ENCODE measurements at regions not wholly inside any gene's neighbourhood (a gene's known extent, or its start where the extent isn't known, plus 50 kb on each side); places are given as distances from the start of the nearest gene placed in this dataset.

- no peak overlapping the region for H2AFZ ChIP-seq
- no peak overlapping the region for H3K27ac ChIP-seq (ENCODE audit: low read depth)
- no peaks in the 10 kb centered on the region for H3K9me2 ChIP-seq (ENCODE audit: insufficient read depth)
- H3K4me1 ChIP-seq (ENCODE audit: insufficient read depth), result peaks cover 28% of the 10 kb centered on the region
- Mint-ChIP-seq H3K4me3 (no peak overlapping the region), H3K27me3 (ENCODE audit: insufficient read depth, low read depth, poor library complexity) (peaks cover 8% of the 10 kb centered on the region), H3K4me1 (peaks cover 31% of the 10 kb centered on the region), H3K9me3 (peaks cover 15% of the 10 kb centered on the region; the same call in 2 of the 3 replicates), H3K27ac (no peak overlapping the region), H3K36me3 (ENCODE audit: low read depth) (peaks cover 19% of the 10 kb centered on the region; the same call in 2 of the 3 replicates)
- no peaks in the 10 kb centered on the region for H4K20me1 ChIP-seq (replicated peaks; ENCODE audit: insufficient read depth)
- TF ChIP-seq EZH2 (IDR thresholded peaks at IDR 0.05; ENCODE audit: low read depth, unreplicated experiment) (no peak), CREB1 (CRISPR knock-in tag; IDR thresholded peaks at IDR 0.05; ENCODE audit: low read depth) (no peak), ZNF462 (CRISPR knock-in tag; IDR thresholded peaks at IDR 0.05) (no peak), ZNF331 (CRISPR knock-in tag; IDR thresholded peaks at IDR 0.05; ENCODE audit: low read depth) (no peak), EZH2phosphoT487 (IDR thresholded peaks at IDR 0.05; ENCODE audit: unreplicated experiment) (no peak), STAT1 (IDR thresholded peaks at IDR 0.05; ENCODE audit: unreplicated experiment) (no peak), CTCF (conservative IDR thresholded peaks at IDR 0.05; ENCODE audit: low read depth in 2 of 2) (no peak), REST (IDR thresholded peaks at IDR 0.05; ENCODE audit: unreplicated experiment) (no peak), NANOG (IDR thresholded peaks at IDR 0.05; ENCODE audit: borderline replicate concordance) (no peak), POLR2AphosphoS5 (IDR thresholded peaks at IDR 0.05; ENCODE audit: low read depth) (no peak), ETS1 (IDR thresholded peaks at IDR 0.05) (no peak), JUNB (IDR thresholded peaks at IDR 0.05; ENCODE audit: unreplicated experiment) (no peak), ZNF114 (CRISPR knock-in tag; IDR thresholded peaks at IDR 0.05) (no peak)
- H3K36me3 ChIP-seq (ENCODE audit: insufficient read depth), result no peaks in the 10 kb centered on the region
- no peak overlapping the region for H3K4me3 ChIP-seq
- DNase-seq (ENCODE audit: low spot score) (no peak), ATAC-seq (no peak)
- no peak overlapping the region for H3K4me2 ChIP-seq
- H3K79me2 ChIP-seq (replicated peaks; ENCODE audit: insufficient read depth), result no peaks in the 10 kb centered on the region
- peaks cover 16% of the 10 kb centered on the region for H3K27me3 ChIP-seq (ENCODE audit: insufficient read depth)
- H3F3A ChIP-seq (replicated peaks; ENCODE audit: low read depth), result no peaks in the 10 kb centered on the region
These were observed 135.1 kb downstream of the RRAGC start for GRCh38 chr1:38724160-38725131.

All from GM23338 (cell line).